ENCODE measurements at regions not wholly inside any gene's neighbourhood (a gene's known extent, or its start where the extent isn't known, plus 50 kb on each side); places are given as distances from the start of the nearest gene placed in this dataset.
"Not testable (repeated sequence)": the region's sequence is repeated elsewhere in the genome, so short reads cannot be mapped to it uniquely, and the experiment has no call there.

DNA sequence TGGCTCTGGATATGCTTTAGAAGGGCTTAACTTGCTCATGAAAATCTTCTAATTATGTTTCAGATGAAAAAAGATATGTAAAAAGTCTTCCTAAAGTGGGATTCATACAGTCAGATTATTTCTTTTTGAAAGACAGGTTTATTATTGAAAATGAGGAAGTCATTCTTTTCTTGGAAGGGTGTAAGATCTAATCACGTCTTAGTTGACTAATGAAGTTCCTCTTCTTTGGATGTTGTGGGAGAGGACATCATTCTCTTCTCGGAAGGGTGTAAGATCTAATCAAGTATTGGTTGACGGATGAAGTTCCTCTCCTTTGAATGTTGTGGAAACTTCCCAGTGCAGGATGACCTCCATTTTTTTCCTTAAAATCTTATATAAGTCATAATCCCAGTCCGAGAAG lies 74.9 kb downstream of the ALG10 start:
- no peaks in the 10 kb centered on the region for H3K36me3 Mint-ChIP-seq (ENCODE audit: low read depth)
- H3K9me3 Mint-ChIP-seq, result no peaks in the 10 kb centered on the region
- H3K4me1 Mint-ChIP-seq, result no peaks in the 10 kb centered on the region
- peaks cover 2% of the 10 kb centered on the region for H3K27me3 Mint-ChIP-seq
- DNase-seq, result no peak
- ATAC-seq, result no peak
- H3K4me3 Mint-ChIP-seq, result no peak overlapping the region
- H3K27ac Mint-ChIP-seq, result no peak overlapping the region

DNA sequence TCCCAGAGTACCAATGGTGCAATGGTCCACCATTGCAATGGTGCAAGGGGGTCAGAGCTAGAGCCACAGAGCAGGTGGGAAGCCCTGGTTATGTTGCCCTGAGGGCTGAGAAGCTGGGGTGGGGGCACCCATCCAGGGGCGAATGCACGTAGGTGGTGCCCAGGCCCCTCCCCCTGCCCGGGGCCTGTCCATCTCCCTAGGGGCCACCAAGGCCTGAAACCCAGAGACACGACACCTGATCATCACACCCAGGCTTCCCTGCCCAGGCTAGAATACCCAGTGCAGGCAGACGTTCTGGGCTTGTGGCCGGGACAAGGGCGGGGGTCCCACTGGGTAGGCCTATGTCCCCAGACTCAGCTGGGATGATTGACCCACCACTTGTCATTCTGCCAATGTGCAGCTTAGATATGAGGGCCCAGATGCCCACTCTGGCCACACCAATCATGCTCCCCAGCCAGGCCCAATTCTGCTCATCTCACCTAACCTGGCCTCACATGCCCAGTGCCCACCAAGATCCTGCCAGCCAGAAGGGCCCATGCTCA lies 83.2 kb downstream of the ALG10 start:
- Mint-ChIP-seq H3K4me3 (no peak overlapping the region), H3K4me1 (no peaks in the 10 kb centered on the region), H3K27ac (no peak overlapping the region), H3K36me3 (ENCODE audit: low read depth) (no peaks in the 10 kb centered on the region), H3K27me3 (peaks cover 11% of the 10 kb centered on the region), H3K9me3 (no peaks in the 10 kb centered on the region)
- ATAC-seq (no peak), DNase-seq (no peak)

DNA sequence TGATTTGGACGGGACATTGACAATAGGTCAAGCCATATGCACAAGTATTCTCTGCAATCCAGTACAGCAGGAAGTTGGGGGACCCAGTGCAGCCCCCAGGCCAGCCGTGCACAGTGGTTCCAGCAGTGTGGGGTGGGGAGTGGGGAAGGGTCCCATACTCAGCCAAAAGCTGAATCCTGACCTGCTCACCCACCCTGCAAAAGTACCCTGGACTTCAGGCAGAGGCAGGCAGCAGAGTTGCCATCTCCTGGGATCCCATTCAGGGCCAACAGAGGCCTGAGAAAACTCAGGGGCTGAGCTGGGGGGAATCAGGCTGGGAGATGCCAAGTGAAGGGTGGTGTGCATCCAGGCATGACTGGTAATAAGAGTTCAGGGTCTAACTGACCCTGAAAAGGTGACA lies 83.9 kb downstream of the ALG10 start:
- ATAC-seq, result peak; percentile 22
- Mint-ChIP-seq H3K4me1 (no peaks in the 10 kb centered on the region), H3K36me3 (ENCODE audit: low read depth) (no peaks in the 10 kb centered on the region), H3K27me3 (peaks cover 13% of the 10 kb centered on the region), H3K4me3 (no peak overlapping the region), H3K27ac (no peak overlapping the region), H3K9me3 (no peaks in the 10 kb centered on the region)
- DNase-seq, result no peak

DNA sequence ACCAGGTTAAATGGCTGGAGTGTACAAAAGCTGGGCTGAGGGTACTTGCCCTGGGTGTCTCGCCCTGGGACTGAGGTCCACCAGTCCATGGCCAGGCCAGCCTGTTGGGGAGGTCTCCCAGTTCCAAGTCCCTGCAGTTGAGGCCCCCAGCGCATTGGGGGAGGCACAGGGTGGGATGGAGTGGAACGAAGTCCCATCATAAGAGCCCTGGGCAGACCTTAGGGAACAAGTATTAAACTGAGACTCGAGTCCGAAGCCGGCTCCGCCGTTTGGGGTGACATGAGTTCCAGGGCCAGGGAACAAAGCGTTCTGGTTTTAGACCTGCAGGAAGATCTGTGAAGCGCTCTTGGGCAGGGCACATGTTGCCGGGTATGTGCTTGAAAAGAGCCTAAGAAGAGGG lies 84.7 kb downstream of the ALG10 start:
- Mint-ChIP-seq H3K4me3 (no peak overlapping the region), H3K4me1 (no peaks in the 10 kb centered on the region), H3K27ac (no peak overlapping the region), H3K9me3 (no peaks in the 10 kb centered on the region), H3K27me3 (peaks cover 13% of the 10 kb centered on the region), H3K36me3 (ENCODE audit: low read depth) (no peaks in the 10 kb centered on the region)
- DNase-seq (no peak), ATAC-seq (no peak)

DNA sequence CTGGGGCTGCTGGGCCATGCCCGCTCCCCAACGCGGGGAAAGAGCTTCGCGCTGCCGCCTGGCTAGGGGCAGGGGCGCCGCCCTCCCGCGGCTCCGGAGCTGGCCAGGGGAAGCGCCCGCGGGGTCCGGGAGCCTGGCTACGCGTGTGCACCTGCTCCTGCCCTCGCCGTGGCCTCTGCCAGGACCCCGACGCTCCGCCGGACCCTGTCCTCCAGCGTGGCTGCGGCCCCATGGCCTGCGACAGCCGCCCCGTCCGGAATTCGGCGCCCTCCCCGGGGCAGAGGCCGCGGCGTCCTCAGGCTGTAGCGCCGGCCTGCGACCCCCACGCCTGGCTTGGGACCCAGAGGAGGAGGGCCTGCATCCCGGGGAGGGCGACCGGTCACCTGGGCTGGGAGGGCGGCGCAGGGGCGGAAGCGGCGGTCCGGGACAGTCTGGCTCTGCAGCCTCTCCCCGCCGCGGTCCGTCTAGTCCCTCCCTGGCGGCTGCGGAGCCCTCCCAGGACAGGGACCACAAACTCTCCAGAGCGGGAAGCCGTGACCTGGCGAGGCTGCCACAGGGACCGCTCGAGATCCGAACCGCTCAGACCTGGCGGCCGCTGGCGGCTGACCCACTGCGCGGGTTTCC lies 85.6 kb downstream of the ALG10 start:
- ATAC-seq (no peak), DNase-seq (no peak)
- no peaks in the 10 kb centered on the region for H3K9me3 Mint-ChIP-seq
- H3K4me3 Mint-ChIP-seq, result no peak overlapping the region
- H3K27me3 Mint-ChIP-seq, result peaks cover 13% of the 10 kb centered on the region
- no peaks in the 10 kb centered on the region for H3K36me3 Mint-ChIP-seq (ENCODE audit: low read depth)
- H3K27ac Mint-ChIP-seq, result no peak overlapping the region
- no peaks in the 10 kb centered on the region for H3K4me1 Mint-ChIP-seq

DNA sequence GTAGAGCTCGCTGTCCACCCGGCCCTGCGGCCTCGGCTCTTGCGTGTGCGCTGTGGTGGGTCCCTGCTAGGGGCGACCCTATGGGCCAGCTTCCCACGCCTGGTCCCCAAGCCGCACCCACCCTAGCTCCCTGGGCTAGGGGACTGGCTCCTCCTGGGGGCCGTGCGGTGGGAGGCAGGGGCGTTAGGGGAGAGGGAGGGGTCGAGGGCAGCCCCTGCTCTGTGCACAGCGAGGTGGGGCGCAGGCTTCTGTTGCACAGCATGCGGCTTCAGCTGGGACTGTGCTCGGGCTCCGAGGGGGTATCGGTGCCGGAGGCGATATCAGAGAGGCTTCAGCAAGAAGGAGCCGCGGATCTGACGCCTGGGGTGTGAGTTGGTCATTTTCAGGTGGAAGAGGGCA lies 86.1 kb downstream of the ALG10 start:
- H3K4me3 Mint-ChIP-seq, result no peak overlapping the region
- H3K4me1 Mint-ChIP-seq, result no peaks in the 10 kb centered on the region
- peaks cover 13% of the 10 kb centered on the region for H3K27me3 Mint-ChIP-seq
- ATAC-seq, result peak; percentile 15
- H3K27ac Mint-ChIP-seq, result no peak overlapping the region
- no peaks in the 10 kb centered on the region for H3K36me3 Mint-ChIP-seq (ENCODE audit: low read depth)
- no peak for DNase-seq
- no peaks in the 10 kb centered on the region for H3K9me3 Mint-ChIP-seq

DNA sequence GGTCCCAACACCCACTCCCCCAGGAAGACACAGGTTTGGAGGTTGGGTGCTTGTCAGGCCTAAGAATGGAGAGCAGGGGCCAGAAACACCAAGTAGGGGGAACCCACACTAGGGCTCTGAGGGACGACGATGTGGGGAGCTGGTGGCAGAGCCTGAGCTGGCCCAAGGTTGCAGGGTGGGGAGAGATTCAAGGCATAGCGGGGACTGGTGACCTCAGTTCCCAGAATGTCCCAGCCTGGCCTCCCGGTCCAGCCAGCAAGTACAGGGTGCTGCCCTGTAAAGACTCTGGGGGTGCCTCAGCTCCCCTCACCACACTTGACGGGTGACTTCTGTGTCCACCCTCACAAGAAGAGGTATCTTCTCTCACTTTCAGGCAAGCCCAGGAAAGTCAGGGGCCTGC lies 86.7 kb downstream of the ALG10 start:
- H3K4me3 Mint-ChIP-seq, result no peak overlapping the region
- no peaks in the 10 kb centered on the region for H3K4me1 Mint-ChIP-seq
- H3K9me3 Mint-ChIP-seq, result no peaks in the 10 kb centered on the region
- H3K27ac Mint-ChIP-seq, result no peak overlapping the region
- no peaks in the 10 kb centered on the region for H3K36me3 Mint-ChIP-seq (ENCODE audit: low read depth)
- peaks cover 13% of the 10 kb centered on the region for H3K27me3 Mint-ChIP-seq
- ATAC-seq (peak; percentile 25), DNase-seq (no peak)

DNA sequence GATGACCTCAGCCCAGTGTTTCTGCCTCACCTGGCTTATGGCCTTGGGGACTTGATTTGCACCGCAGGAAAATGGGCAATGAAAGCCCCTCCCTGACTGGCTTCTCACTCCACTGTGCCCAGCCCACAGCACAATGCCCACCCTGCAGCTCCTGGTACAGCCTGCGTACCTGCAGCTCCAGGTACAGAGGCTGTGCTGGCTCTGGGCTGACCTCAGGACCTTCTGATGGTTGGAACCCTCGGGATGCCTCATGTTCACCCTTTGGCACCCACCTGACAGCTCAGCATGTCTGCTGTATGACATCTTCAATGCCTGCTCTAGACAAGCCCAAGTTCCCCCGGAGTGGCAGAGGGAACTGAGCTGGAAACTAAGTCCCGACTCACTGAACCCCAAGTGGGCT lies 87.1 kb downstream of the ALG10 start:
- peaks cover 12% of the 10 kb centered on the region for H3K27me3 Mint-ChIP-seq
- no peaks in the 10 kb centered on the region for H3K9me3 Mint-ChIP-seq
- H3K4me1 Mint-ChIP-seq, result no peaks in the 10 kb centered on the region
- DNase-seq (no peak), ATAC-seq (no peak)
- no peaks in the 10 kb centered on the region for H3K36me3 Mint-ChIP-seq (ENCODE audit: low read depth)
- no peak overlapping the region for H3K27ac Mint-ChIP-seq
- H3K4me3 Mint-ChIP-seq, result no peak overlapping the region

DNA sequence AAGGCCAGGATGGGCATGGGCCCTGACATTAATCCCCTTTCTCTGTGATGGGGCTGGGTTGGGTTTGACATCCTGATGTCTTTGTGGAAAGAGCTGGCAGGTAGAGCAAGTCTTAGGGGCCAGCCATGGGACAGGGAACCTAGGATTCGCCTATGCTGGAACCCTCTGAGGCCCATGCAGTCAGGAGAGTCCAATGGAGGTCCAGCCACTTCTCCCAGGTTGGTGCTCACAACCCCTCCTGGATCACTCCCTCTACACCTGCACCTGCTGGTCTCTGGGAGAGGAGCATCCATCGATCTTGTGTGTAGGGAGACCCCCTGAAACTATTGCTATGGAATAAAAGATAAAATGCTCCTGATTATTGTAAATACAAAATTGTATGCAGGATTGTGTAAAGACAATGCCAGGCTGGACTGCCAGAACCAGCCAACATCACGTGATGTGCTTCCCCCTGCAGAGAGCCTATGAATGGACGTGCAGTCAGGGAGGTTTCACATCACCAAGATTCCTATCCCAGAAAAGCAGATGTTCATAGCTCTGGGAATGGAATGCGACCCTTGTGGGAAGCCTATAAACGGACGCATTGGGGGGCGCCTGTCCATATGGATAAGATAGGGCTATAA lies 87.7 kb downstream of the ALG10 start:
- H3K4me3 Mint-ChIP-seq; DNase-seq; H3K27ac Mint-ChIP-seq; ATAC-seq; H3K4me1 Mint-ChIP-seq; H3K9me3 Mint-ChIP-seq; H3K36me3 Mint-ChIP-seq (ENCODE audit: low read depth): not testable (repeated sequence)
- H3K27me3 Mint-ChIP-seq, result peaks cover 12% of the 10 kb centered on the region

DNA sequence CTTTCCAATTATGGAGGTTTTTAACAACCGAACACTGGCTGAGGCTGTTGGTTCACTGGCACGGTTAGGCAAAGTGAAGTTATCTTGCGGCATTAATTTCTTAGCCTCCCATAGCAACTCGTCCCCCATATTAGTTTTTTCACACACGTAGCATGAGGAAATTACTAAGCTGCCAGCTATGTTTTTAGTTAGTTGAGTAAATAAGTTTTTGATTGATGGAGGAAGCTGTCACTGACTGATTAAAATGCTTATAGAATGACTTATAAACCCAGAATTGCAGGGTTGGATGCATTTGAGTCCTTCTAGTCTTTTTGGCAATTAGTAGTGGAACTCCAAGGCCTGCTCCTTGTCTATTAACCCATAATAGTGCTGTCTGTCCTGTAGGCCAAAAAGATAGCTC lies 97.1 kb downstream of the ALG10 start:
- ATAC-seq, result no peak
- Mint-ChIP-seq H3K36me3 (ENCODE audit: low read depth) (no peaks in the 10 kb centered on the region), H3K9me3 (no peaks in the 10 kb centered on the region), H3K4me3 (no peak overlapping the region), H3K27ac (no peak overlapping the region), H3K4me1 (no peaks in the 10 kb centered on the region), H3K27me3 (no peaks in the 10 kb centered on the region)
- no peak for DNase-seq

DNA sequence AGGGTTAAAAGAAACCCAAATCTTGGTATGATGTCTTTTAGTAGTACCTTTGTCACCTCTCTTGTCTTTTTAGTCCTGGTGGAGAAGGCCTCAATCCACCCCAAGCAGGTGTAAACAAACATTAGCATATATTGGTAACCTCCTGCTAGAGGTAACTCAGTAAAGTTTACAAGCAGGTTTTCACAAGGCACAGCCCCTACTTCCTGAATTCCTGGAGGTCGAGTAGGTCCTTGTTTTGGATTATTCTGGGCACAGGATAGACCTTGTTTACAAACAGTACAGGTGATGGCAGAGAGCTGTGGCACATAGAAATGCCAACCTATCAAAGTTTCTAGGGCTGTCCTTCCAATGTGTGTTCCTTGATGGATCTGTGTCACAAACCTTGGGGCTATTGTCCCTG lies 99.1 kb downstream of the ALG10 start:
- DNase-seq (no peak), ATAC-seq (no peak)
- Mint-ChIP-seq H3K27ac (no peak overlapping the region), H3K36me3 (ENCODE audit: low read depth) (no peaks in the 10 kb centered on the region), H3K4me3 (no peak overlapping the region), H3K4me1 (peaks cover 7% of the 10 kb centered on the region), H3K9me3 (no peaks in the 10 kb centered on the region), H3K27me3 (no peaks in the 10 kb centered on the region)

DNA sequence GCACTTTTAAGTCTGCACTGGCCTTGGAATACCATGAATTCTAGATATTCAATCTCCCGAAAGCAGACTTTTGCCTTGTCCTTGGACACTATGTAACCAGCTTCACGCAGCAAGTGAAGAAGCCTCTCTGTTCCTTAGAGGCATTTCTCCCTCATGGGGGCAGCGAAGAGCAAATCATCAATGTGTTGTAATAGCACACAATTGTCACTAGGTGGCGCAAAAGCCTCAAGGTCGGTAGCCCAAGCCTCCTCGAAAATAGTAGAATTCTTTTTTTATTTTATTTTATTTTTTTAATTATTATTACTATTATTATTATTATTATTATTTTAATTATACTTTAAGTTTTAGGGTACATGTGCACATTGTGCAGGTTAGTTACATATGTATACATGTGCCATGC lies 100.8 kb downstream of the ALG10 start:
- not testable (repeated sequence) for H3K27ac Mint-ChIP-seq; H3K9me3 Mint-ChIP-seq; H3K4me3 Mint-ChIP-seq; ATAC-seq; H3K27me3 Mint-ChIP-seq; H3K36me3 Mint-ChIP-seq (ENCODE audit: low read depth)
- H3K4me1 Mint-ChIP-seq, result peaks cover 11% of the 10 kb centered on the region
- peak; percentile 42 for DNase-seq

DNA sequence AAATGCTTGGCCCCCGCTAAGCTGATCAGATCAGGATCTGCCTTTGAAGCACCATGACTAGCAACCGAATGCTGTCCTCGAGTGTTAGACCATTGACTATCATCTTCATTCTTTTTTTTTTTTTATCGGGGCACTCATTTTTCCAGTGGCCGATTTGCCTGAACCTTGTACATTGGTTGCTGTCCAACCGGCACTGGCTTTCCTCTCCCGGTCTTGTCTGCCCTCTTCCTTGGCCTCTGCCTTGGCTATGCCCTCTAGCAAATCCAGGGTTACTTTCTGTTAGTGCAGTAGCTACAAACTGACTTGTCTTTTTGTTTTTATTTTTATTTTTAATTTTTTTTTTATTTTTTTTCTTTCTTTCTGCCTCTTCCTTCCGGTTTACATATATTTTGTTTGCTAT lies 102.3 kb downstream of the ALG10 start:
- ATAC-seq, result no peak

DNA sequence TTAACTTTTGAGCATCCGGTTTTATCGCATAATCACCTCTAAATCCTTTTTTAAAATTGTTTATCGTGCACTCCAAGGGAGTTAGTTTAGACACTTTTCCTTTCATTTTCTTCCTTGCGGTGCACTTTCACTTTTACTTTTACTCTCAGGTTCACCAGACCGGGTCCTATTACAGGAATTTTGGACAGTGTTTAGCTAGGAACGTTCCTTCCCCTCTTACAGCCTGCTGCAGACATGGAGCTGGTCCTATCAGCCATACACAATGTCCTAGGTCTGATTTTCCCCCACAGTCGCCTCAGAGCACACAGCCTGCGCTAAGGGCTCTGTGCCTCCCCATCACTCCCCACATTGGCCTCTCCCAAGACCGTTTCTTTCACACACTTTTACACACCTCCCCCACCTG lies 103.9 kb downstream of the ALG10 start:
- ATAC-seq (no peak), DNase-seq (no peak)
- peaks cover 10% of the 10 kb centered on the region for H3K27me3 Mint-ChIP-seq
- no peaks in the 10 kb centered on the region for H3K36me3 Mint-ChIP-seq (ENCODE audit: low read depth)
- H3K4me3 Mint-ChIP-seq, result peak overlapping the region; percentile 50
- peak overlapping the region; percentile 44 for H3K27ac Mint-ChIP-seq
- no peaks in the 10 kb centered on the region for H3K9me3 Mint-ChIP-seq
- H3K4me1 Mint-ChIP-seq, result peaks cover 11% of the 10 kb centered on the region

More for the DNA sequence above, 102.3 kb downstream of the ALG10 start:
- no peak for DNase-seq
- Mint-ChIP-seq H3K27ac (no peak overlapping the region), H3K27me3 (peaks cover 7% of the 10 kb centered on the region), H3K4me3 (no peak overlapping the region), H3K9me3 (no peaks in the 10 kb centered on the region), H3K36me3 (ENCODE audit: low read depth) (no peaks in the 10 kb centered on the region), H3K4me1 (peaks cover 11% of the 10 kb centered on the region)

DNA sequence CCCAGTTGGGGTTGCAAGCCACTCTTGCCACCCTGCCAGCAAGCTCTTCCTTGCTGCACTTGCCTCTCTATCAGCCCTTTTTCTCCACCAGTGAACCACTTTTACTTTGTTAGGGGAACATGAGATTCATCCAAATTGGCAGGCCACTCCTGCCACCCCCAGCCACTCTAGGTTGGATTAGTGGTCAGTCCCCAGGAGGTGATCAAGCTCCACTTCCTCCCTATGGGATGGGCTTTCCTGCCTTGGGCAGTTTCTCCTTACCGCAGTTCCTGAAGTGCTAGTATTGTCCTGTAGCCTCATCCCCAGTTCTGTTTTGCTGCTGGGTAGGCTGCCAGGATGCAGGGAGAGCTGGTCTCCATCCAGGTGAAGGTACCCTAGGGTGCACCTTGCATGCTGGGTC lies 104.5 kb downstream of the ALG10 start:
- DNase-seq, result no peak
- Mint-ChIP-seq H3K27me3 (peaks cover 10% of the 10 kb centered on the region), H3K4me3 (no peak overlapping the region), H3K4me1 (peaks cover 11% of the 10 kb centered on the region), H3K9me3 (no peaks in the 10 kb centered on the region), H3K27ac (peak overlapping the region; percentile 44), H3K36me3 (ENCODE audit: low read depth) (no peaks in the 10 kb centered on the region)
- ATAC-seq, result no peak
